Fibroblast of lung (primary cell): ENCODE measurements at regions not wholly inside any gene's neighbourhood (a gene's known extent, or its start where the extent isn't known, plus 50 kb on each side); places are given as distances from the start of the nearest gene placed in this dataset.
"Not testable (repeated sequence)": the region's sequence is repeated elsewhere in the genome, so short reads cannot be mapped to it uniquely, and the experiment has no call there.

Experiments used
- DNase-seq, 2 donors: peaks; one replicate each; pipeline versions ENCODE4 v3.0.0 to v3.0.0-alpha.2; 2010; ENCODE audit warnings: low read depth in 2 of 2
- H2AFZ ChIP-seq: 2 replicates; pipeline ENCODE4 v1.5.1; 2012; ENCODE audit warnings: low read length, control low read depth, inconsistent platforms
- H3K27ac ChIP-seq: 2 replicates; pipeline ENCODE4 v1.5.1; 2011; ENCODE audit warnings: low read length, control low read depth; ENCODE audit not compliant: insufficient read depth
- H3K27me3 ChIP-seq: 2 replicates; pipeline ENCODE4 v1.5.1; 2011; ENCODE audit warnings: mild to moderate bottlenecking, low read length; ENCODE audit not compliant: control insufficient read depth, insufficient read depth
- H3K36me3 ChIP-seq: 2 replicates; pipeline ENCODE4 v1.5.1; 2011; ENCODE audit warnings: low read length; ENCODE audit not compliant: control insufficient read depth, insufficient read depth
- H3K4me1 ChIP-seq: 2 replicates; pipeline ENCODE4 v1.5.1; 2011; ENCODE audit warnings: low read length; ENCODE audit not compliant: control insufficient read depth, insufficient read depth; ENCODE audit errors: extremely low read depth
- H3K4me2 ChIP-seq: 2 replicates; pipeline ENCODE4 v1.5.1; 2011; ENCODE audit warnings: low read length, control low read depth; ENCODE audit not compliant: insufficient read depth; ENCODE audit errors: extremely low read depth
- H3K4me3 ChIP-seq, 4 experiments: fragments of 200-600 bp in 1 of 4; sonication (generic) in 1 of 4; replicated peaks in 1 of 4; 2 replicates each; pipeline ENCODE4 v1.5.1; 2011 to 2016; ENCODE audit warnings: low read length in 4 of 4, low read depth in 3 of 4, mild to moderate bottlenecking in 3 of 4, control low read depth in 2 of 4, inconsistent platforms in 1 of 4, mixed read lengths in 1 of 4; ENCODE audit not compliant: insufficient read depth in 1 of 4; ENCODE audit errors: control extremely low read depth in 1 of 4
- H3K79me2 ChIP-seq: 2 replicates; pipeline ENCODE4 v1.5.1; 2012; ENCODE audit warnings: mild to moderate bottlenecking, low read length, inconsistent platforms; ENCODE audit not compliant: control insufficient read depth, insufficient read depth
- H3K9ac ChIP-seq: 2 replicates; pipeline ENCODE4 v1.5.1; 2011; ENCODE audit warnings: mild to moderate bottlenecking, low read length, control low read depth; ENCODE audit not compliant: insufficient read depth
- H3K9me3 ChIP-seq: 2 replicates; pipeline ENCODE4 v1.5.1; 2012; ENCODE audit warnings: low read depth, low read length; ENCODE audit not compliant: control insufficient read depth, insufficient read depth
- H4K20me1 ChIP-seq: 2 replicates; pipeline ENCODE4 v1.5.1; 2011; ENCODE audit warnings: low read length; ENCODE audit not compliant: control insufficient read depth, insufficient read depth; ENCODE audit errors: extremely low read depth
- EZH2 ChIP-seq: IDR thresholded peaks from 2 replicates; pipeline ENCODE4 v1.5.1; 2012; ENCODE audit warnings: low read length, control low read depth, mild to moderate bottlenecking; ENCODE audit errors: missing control alignments
- TF ChIP-seq, protein P1 (sequence below), 2 donors: IDR thresholded peaks in 1 of 2; conservative IDR thresholded peaks in 1 of 2; 1 replicate in 1 of 2; 2 replicates in 1 of 2; pipeline ENCODE4 v1.5.1; 2011 to 2012; ENCODE audit warnings: low read length in 2 of 2, control low read depth in 1 of 2, inconsistent platforms in 1 of 2, low read depth in 1 of 2, mild to moderate bottlenecking in 1 of 2

DNA sequence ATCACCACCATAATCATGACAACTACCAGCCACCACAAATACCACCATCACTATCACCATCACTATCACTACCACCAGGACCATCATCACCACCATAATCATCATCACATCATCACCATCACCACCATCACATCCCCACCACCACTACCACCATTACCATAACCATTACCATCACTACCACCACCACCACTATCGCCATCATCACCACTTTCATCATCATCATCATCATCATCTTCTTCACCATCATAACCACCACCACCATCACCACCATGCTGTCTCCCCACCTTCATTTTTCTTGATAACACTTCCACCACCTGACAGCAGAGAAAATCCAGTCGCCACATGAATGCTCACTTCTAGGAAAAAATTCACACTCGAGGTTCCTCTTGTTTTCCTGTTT lies 253.6 kb downstream of the ANKRD60 start:
- TF ChIP-seq, protein P1, sequence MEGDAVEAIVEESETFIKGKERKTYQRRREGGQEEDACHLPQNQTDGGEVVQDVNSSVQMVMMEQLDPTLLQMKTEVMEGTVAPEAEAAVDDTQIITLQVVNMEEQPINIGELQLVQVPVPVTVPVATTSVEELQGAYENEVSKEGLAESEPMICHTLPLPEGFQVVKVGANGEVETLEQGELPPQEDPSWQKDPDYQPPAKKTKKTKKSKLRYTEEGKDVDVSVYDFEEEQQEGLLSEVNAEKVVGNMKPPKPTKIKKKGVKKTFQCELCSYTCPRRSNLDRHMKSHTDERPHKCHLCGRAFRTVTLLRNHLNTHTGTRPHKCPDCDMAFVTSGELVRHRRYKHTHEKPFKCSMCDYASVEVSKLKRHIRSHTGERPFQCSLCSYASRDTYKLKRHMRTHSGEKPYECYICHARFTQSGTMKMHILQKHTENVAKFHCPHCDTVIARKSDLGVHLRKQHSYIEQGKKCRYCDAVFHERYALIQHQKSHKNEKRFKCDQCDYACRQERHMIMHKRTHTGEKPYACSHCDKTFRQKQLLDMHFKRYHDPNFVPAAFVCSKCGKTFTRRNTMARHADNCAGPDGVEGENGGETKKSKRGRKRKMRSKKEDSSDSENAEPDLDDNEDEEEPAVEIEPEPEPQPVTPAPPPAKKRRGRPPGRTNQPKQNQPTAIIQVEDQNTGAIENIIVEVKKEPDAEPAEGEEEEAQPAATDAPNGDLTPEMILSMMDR (conservative IDR thresholded peaks at IDR 0.05 in 1 of 2, IDR thresholded peaks at IDR 0.05 in 1 of 2; ENCODE audit: low read depth in 1 of 2, low read length in 2 of 2) = no peak
- TF ChIP-seq EZH2 = no peak
- Histone ChIP-seq H3K36me3 (no peaks in the 10 kb centered on the region), H2AFZ (no peak overlapping the region), H3K9ac (no peak overlapping the region), H4K20me1 (no peaks in the 10 kb centered on the region), H3K4me1 (no peaks in the 10 kb centered on the region), H3K9me3 (no peaks in the 10 kb centered on the region), H3K79me2 (no peaks in the 10 kb centered on the region), H3K4me3 (no peak overlapping the region), H3K4me2 (no peak overlapping the region), H3K27me3 (no peaks in the 10 kb centered on the region), H3K27ac (no peak overlapping the region)
- DNase-seq = no peak

DNA sequence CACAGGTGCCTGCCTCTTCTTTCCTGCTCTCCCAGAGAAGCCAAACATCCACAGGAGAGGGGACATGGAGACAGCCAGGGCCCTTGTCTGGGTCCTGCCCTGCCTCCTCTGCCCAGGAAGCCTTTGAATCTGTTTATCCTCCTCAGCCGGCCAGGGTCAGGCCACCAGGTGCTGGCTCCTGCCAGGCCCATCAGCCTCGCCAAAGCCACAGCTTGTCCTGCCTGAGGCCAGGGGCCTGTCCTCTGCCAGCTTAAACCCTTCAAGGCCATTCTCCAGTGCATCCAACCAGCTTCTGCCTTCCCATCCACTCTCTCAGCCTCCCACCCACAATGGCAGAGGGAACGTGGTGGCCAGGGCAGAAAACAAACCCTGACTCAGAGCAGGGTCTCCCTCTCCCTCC lies 254.6 kb downstream of the ANKRD60 start:
- TF ChIP-seq, protein P1 (conservative IDR thresholded peaks at IDR 0.05 in 1 of 2, IDR thresholded peaks at IDR 0.05 in 1 of 2; ENCODE audit: low read depth in 1 of 2, low read length in 2 of 2) = no peak
- TF ChIP-seq EZH2 = no peak
- Histone ChIP-seq H3K27ac (no peak overlapping the region), H3K4me3 (no peak overlapping the region), H3K27me3 (no peaks in the 10 kb centered on the region), H3K4me2 (no peak overlapping the region), H3K36me3 (no peaks in the 10 kb centered on the region), H3K4me1 (no peaks in the 10 kb centered on the region), H3K79me2 (no peaks in the 10 kb centered on the region), H3K9ac (no peak overlapping the region), H2AFZ (no peak overlapping the region), H4K20me1 (no peaks in the 10 kb centered on the region), H3K9me3 (no peaks in the 10 kb centered on the region)
- no peak for DNase-seq

DNA sequence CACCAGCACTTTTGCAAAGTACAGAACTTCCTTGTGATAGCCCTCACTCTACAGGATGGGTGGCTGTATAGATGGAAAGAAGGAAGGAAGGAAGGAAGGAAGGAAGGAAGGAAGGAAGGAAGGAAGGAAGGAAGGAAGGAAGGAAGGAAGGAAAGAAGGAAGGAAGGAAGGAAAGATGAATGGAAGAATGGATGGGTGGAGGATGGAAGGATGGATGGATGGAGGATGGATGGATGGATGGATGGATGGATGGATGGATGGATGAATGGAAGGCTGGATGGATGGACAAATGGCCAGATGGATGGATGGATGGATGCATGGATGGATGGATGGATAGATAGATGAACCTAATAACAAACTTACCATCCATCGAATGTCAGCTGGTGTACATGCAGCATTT lies 256.9 kb downstream of the ANKRD60 start:
- not testable (repeated sequence) for H3K4me2 ChIP-seq, H3K79me2 ChIP-seq, DNase-seq, H3K4me1 ChIP-seq, H3K27me3 ChIP-seq, H2AFZ ChIP-seq, H3K9me3 ChIP-seq, H3K9ac ChIP-seq, H4K20me1 ChIP-seq, H3K36me3 ChIP-seq, H3K4me3 ChIP-seq, H3K27ac ChIP-seq

DNA sequence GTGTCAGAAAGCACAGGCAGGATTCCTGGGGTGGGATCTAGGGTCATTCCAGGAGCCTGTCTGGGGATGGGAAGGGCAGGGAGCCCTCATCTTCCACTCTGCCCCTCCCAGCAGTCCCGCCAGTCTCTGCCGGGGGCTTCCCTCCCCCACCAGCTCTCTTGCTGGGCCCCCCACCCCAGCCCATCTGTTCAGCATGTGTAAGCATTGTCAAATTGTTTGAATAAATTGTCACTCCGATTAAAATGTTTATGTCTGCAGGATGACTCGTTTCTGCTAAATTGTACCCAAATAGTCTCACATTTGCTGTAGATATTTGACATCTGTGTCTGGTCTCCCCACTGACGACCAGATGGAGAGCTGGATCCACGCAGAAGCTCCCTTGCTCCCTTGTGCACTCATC lies 257.6 kb downstream of the ANKRD60 start:
- no peak for DNase-seq

More for the DNA sequence above, 257.6 kb downstream of the ANKRD60 start:
- H4K20me1 ChIP-seq = no peaks in the 10 kb centered on the region
- H3K4me1 ChIP-seq = no peaks in the 10 kb centered on the region
- H3K79me2 ChIP-seq = no peaks in the 10 kb centered on the region
- no peaks in the 10 kb centered on the region for H3K9me3 ChIP-seq
- H3K9ac ChIP-seq = no peak overlapping the region
- H3K4me3 ChIP-seq = no peak overlapping the region
- no peak overlapping the region for H3K4me2 ChIP-seq
- no peaks in the 10 kb centered on the region for H3K36me3 ChIP-seq
- H3K27ac ChIP-seq = no peak overlapping the region
- H3K27me3 ChIP-seq = no peaks in the 10 kb centered on the region
- TF ChIP-seq, protein P1 (conservative IDR thresholded peaks at IDR 0.05 in 1 of 2, IDR thresholded peaks at IDR 0.05 in 1 of 2; ENCODE audit: low read depth in 1 of 2, low read length in 2 of 2) = no peak
- TF ChIP-seq EZH2 = no peak
- no peak overlapping the region for H2AFZ ChIP-seq
